ENCODE measurements at regions not wholly inside any gene's neighbourhood (a gene's known extent, or its start where the extent isn't known, plus 50 kb on each side); places are given as distances from the start of the nearest gene placed in this dataset.
A peak's percentile ranks its signal among the peaks of the same experiment; 100 is the strongest.

DNA sequence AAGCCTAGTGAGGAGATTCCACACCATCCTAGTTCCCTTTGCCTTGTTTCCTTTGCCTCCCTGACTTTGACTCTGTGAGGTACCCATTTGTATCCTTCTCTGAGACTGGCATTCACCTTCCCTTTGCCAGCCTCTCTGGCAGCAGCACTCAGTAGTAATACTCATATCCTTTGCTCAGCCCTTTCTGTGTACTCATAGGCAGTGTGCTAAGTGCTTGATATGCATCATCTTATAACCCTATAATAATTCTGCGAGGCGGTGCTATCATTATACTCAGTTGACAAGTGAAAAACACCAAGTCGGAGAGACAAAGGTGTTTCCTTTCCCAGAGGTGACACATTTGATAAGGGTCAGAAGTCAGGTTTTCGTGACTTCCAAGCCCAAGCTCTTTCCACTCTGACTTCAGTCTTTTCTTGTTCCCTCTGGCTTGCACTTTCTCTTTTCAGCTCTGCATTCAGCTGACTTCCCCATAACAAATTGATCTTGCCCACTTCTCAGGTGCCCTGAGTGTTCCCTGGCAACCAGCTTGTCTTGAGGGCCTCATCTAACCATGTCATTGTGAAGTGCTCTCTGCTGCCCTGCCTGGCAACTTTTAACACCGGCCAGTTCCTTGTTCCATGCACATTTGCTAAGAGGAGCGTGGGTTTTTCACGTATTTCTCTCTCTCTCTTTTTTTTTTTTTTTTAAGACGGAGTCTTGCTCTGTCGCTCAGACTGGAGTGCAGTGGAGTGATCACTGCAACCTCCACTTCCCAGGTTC lies 94.5 kb upstream of the UPP2 start:
- peak in 1 of 2 donors; percentile 51 for ATAC-seq

- no peak for ATAC-seq
These were observed 97.4 kb upstream of the UPP2 start for GRCh38 chr2:158004126-158004764.

- ATAC-seq = no peak
These were observed 99.6 kb upstream of the UPP2 start for GRCh38 chr2:158002079-158002478.

GRCh38 chr2:157996799-157997198 lies 104.9 kb upstream of the UPP2 start:
- ATAC-seq = no peak

- ATAC-seq = no peak
These were observed 106.6 kb upstream of the UPP2 start for GRCh38 chr2:157995117-157995516.

DNA sequence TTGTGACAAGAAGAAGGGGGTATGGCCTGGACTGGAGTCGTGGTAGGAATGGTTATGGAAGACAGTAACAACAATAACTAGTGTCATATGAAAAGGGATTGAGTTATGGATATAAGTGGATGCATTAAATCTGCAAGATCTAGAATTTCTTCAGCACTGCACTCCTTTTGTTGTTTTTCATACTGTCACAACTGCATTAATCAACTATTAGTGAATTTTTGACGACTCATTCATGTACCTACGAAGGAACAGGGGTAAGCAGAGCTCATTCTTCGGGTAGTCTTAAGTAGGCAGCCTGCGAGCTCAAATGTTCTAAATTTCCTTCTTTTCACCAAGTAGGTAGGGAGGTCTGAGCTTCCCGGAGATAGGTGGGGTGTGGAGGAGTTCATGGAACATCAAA lies 109.7 kb upstream of the UPP2 start:
- ATAC-seq = no peak

DNA sequence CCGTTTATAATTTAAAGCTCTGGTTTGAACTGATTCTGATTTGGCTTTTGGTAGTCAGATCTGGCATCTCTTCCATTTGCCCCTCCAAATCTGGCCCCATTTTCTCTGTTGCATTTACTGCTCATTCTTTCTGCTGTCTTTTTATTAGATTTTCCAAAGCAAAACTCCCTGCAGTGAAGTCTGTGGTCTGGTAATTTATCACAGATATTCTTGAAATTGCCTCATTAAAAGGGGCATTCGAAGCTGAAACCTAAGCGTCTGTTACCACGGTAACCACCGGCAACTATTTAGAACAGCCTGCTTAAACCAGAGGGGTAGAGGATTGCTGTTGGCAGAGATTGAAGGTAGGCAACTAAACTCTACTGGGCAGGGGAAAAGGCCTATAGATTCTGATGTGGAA lies 111.5 kb upstream of the UPP2 start:
- no peak for ATAC-seq

GRCh38 chr2:157989227-157989626 lies 112.4 kb upstream of the UPP2 start:
- ATAC-seq = no peak

GRCh38 chr2:157986761-157987160 lies 110.6 kb upstream of the ACVR1 start:
- ATAC-seq = no peak

DNA sequence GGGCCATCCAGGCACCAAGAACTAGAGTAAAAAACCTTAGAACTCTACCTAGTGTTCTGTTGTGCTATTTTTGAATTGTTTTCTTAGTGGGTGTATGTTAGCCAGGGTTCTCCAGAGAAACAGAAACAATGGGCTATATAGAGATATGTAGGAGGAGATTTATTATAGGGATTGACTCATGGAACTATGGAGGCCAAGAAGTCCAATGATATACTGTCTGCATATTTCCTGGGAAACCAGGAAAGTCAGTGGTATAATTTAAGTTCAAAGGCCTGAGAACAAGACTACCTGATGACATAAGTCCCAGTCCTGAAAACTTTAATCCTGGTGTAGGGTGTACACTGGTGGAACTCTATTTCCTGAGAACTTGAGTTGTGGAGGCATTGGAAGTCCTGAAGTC lies 108.7 kb upstream of the ACVR1 start:
- no peak for ATAC-seq

DNA sequence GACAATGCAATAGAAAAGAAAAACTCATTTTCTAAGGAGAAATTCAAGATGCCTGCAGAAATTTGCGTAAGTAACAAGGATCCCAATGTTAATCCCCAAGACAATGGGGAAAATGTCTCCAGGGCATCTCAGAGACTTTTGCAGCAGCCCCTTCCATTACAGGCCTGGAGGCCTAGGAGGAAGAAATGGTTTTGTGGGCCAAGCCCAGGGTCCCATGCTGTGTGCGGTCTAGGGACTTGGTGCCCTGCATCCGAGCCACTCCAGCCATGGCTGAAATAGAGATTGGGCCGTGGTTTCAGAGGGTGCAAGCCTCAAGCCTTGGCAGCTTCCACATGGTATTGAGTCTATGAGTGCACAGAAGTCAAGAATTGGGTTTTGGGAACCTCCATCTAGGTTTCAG lies 103.9 kb upstream of the ACVR1 start:
- ATAC-seq = no peak

DNA sequence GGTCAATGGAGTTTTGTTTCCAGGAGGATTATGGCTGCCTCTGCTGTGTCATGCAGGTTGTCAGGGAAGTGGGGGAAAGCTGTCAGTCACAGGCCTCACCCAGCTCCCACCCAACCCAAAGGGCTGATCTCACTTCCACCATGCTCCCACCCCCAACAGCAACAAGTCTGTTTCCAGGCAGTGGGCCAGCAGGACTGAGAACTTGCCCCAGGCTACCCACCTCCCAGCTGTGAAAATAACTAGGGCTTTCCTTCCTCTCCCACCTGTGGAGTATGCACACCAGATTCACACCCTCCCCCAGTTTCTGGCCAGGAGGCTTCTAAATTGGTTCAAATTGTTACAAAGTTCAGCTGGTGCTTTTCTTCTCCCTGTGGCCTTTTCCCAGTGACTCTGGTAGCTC lies 95.6 kb upstream of the ACVR1 start:
- ATAC-seq = no peak

DNA sequence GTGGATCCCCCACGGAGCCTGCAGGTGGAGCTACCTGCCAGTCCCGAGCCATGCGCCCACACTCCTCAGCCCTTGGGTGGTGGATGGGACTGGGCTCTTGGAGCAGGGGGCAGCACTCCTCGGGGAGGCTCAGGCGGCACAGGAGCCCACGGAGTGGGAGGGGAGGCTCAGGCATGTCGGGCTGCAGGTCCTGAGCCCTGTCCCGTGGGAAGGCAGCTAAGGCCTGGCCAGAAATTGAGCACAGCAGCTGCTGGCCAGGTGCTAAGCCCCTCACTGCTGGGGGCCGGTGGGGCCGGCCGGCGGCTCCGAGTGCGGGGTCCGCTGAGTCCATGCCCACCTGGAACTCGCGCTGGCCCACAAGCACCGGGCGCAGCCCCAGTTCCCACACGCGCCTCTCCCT lies 91.7 kb upstream of the ACVR1 start:
- no peak for ATAC-seq

- ATAC-seq = no peak
These were observed 83.1 kb upstream of the ACVR1 start for GRCh38 chr2:157959249-157959648.

GRCh38 chr2:157957596-157957995 lies 81.5 kb upstream of the ACVR1 start:
- ATAC-seq = no peak

GRCh38 chr2:157952558-157952957 lies 76.4 kb upstream of the ACVR1 start:
- no peak for ATAC-seq

GRCh38 chr2:157948856-157949255 lies 72.7 kb upstream of the ACVR1 start:
- ATAC-seq = no peak

DNA sequence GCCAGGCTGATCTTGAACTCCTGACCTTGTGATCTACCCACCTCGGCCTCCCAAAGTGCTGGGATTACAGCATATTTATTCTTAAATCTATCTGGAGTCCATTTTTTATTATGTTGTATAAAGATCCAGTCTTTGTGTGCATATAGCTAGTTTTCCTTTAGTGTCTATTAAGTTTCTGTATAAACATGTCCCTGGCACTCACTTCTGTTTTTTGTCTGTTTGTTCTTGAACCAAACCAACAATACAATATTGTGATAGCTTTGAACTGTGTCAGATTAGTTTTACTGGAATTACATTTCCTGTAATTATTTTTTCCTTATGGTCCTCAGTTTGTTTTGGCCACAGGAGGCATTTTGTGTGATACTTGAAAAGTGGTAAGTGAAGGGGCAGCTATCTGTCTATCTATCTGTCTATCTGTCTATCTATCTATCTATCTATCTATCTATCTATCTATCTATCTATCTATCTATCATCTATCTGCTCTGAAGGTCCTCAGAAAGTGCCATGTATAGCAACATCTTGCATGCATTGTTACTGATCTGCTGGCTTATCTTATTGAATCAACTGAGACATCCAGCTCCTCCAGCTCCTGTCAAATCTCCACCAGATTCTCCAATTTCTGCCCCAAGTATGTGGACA lies 70.9 kb upstream of the ACVR1 start:
- no peak for ATAC-seq

GRCh38 chr2:157940024-157940423 lies 63.9 kb upstream of the ACVR1 start:
- ATAC-seq = no peak

DNA sequence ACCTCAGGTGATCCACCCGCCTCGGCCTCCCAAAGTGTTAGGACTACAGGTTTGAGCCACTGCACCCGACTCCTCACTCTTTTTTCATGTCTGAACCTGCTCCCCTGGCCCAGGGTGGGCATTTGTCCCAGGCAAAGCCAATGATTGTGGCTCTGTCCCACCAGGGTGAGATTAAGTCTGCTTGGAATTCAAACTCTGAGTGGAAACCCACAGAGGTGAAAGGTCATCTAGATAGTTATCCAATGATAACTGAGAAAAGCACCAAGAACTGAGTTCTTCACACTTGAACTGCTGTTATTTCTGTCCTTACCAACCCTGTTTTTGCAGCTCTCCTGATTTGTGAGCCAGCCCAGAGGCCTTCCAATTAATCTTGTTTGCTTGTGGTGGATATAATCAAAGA lies 62.4 kb upstream of the ACVR1 start:
- no peak for ATAC-seq

DNA sequence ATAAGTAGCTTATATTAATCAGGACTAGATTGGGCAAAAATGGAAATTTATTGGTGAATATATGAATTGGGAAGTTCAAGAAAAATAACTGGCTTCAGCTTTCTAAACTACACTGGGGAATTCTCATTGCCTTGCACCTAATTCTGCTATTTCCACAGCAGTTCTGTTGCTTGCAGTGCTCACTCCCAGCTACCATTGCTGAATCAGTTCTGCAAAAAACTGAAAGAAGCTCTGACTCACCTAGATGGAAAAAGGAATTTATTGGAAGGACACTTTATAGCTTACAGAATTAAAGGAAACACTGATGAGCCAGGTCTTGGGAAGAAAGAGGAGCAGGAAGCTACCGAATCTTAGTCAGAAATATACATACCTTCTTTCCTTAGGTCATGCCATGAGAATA lies 60.3 kb upstream of the ACVR1 start:
- ATAC-seq = no peak

DNA sequence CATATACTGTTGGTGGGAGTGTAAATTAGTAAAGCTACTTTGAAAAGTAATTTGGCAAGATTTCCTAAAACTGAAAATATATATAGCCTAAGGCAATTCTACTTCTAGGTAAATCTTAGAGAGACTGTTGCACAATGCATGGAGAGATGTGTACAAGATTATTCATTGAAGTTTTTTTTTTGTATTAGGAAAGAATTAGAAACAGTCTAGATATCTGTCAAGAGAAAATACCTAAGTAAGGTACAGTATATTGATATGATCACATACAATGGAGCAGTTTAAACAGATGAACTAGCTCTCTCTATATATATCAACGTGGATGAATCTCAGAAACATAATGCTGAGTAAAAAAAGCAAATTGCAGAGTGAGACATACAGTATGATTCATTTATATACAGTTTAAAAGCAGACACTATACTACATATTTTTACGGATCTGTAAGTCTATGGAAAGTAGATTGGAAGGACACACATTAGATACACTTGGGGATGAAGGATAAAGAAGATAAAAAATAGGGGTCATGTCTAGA lies 59.3 kb upstream of the ACVR1 start:
- peak in 1 of 2 donors; percentile 44 for ATAC-seq

DNA sequence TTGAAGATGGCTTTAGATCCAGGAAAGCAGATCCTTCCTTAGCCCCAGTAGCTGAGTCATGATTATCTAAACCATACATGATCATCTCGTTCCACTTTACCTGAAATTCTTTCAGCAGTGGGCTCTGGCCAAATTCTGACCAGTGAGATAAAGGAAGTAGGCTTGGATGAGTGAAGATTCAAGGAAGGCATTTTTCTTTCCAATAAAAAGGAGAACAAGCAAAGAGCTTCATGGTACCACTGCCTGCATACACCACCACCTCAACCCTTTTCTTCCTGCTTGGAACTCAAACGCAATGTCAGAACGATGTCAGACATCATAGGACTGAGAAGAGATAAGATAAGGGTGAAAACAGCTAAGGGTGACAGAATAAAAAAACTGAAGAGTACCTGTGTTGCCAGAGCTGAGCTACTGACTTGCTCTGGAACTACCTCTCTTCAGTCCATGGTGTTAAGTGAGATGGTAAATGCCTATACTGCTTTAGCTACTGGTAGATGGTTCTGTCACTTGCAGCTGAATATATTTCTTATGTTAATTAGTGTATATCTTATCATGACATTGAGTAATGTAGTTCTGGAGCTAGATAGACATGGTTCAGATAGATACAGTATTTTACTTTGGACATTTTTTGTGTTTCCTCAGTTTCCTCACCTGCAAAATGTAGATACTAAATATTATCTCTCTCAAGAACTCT lies 58.7 kb upstream of the ACVR1 start:
- ATAC-seq = no peak

Measured in activated CD4-positive, CD25-positive, alpha-beta regulatory T cell treated with anti-CD3 and anti-CD28 coated beads, Interleukin-2, amount 50 U/mL, for 24 hours (primary cell).